ENCODE measurements at regions not wholly inside any gene's neighbourhood (a gene's known extent, or its start where the extent isn't known, plus 50 kb on each side); places are given as distances from the start of the nearest gene placed in this dataset.

GRCh38 chr7:41238851-41239331, 464.0 kb downstream of the INHBA start:
- no peaks in the 10 kb centered on the region for H3K4me1 Mint-ChIP-seq
- no peaks in the 10 kb centered on the region for H3K4me1 ChIP-seq (ENCODE audit: control insufficient read depth in 1 of 2, insufficient read depth in 2 of 2, low read length in 2 of 2)
- H3K79me2 ChIP-seq (ENCODE audit: insufficient read depth, low read length) = no peaks in the 10 kb centered on the region
- no peak overlapping the region for H2AFZ ChIP-seq (ENCODE audit: insufficient read depth, low read depth, low read length, poor library complexity, severe bottlenecking)
- no peak overlapping the region for H3K4me3 ChIP-seq (replicated peaks in 1 of 3; ENCODE audit: low read depth in 2 of 3, low read length in 3 of 3)
- no peak for DNase-seq
- no peak overlapping the region for H3K9ac ChIP-seq (ENCODE audit: insufficient read depth, low read length, poor library complexity, severe bottlenecking)
- TF ChIP-seq CTCF (IDR thresholded peaks at IDR 0.05) = no peak
- no peak overlapping the region for H3K27ac Mint-ChIP-seq
- no peaks in the 10 kb centered on the region for H3K9me3 ChIP-seq (replicated peaks in 1 of 2; ENCODE audit: control insufficient read depth in 1 of 2, insufficient read depth in 1 of 2, low read length in 2 of 2)
- H3K36me3 Mint-ChIP-seq = no peaks in the 10 kb centered on the region
- H3K4me3 Mint-ChIP-seq = no peak overlapping the region
- H3K27ac ChIP-seq (ENCODE audit: low read depth in 1 of 2, low read length in 2 of 2) = no peak overlapping the region
- H3K4me2 ChIP-seq (replicated peaks; ENCODE audit: extremely low read depth, low read length, poor library complexity, severe bottlenecking) = no peak overlapping the region
- intact Hi-C loops (cut with micrococcal nuclease) = no loop called here
- H3K9me3 Mint-ChIP-seq = peaks cover 0 to 4% (median 0%) of the 10 kb centered on the region in 7 donors
- no peaks in the 10 kb centered on the region for H4K20me1 ChIP-seq (ENCODE audit: insufficient read depth, low read length)
- no peaks in the 10 kb centered on the region for H3K36me3 ChIP-seq (replicated peaks in 1 of 2; ENCODE audit: control insufficient read depth in 1 of 2, insufficient read depth in 2 of 2, low read length in 2 of 2)
- H3K27me3 Mint-ChIP-seq (ENCODE audit: low read depth in 3 of 3) = no peaks in the 10 kb centered on the region
- H3K27me3 ChIP-seq (ENCODE audit: control insufficient read depth in 2 of 2, insufficient read depth in 2 of 2, low read length in 2 of 2) = no peaks in the 10 kb centered on the region
- no CpG with 5 or more reads among the region's 1 CpG for WGBS (ENCODE audit: insufficient coverage)

GRCh38 chr7:41237956-41238355, 464.9 kb downstream of the INHBA start:
- Histone ChIP-seq H3K4me1 (ENCODE audit: control insufficient read depth in 1 of 2, insufficient read depth in 2 of 2, low read length in 2 of 2) (no peaks in the 10 kb centered on the region), H3K79me2 (ENCODE audit: insufficient read depth, low read length) (no peaks in the 10 kb centered on the region), H4K20me1 (ENCODE audit: insufficient read depth, low read length) (no peaks in the 10 kb centered on the region), H3K4me3 (replicated peaks in 1 of 3; ENCODE audit: low read depth in 2 of 3, low read length in 3 of 3) (no peak overlapping the region), H3K9ac (ENCODE audit: insufficient read depth, low read length, poor library complexity, severe bottlenecking) (no peak overlapping the region), H3K9me3 (replicated peaks in 1 of 2; ENCODE audit: control insufficient read depth in 1 of 2, insufficient read depth in 1 of 2, low read length in 2 of 2) (no peaks in the 10 kb centered on the region), H3K27me3 (ENCODE audit: control insufficient read depth in 2 of 2, insufficient read depth in 2 of 2, low read length in 2 of 2) (no peaks in the 10 kb centered on the region), H3K36me3 (replicated peaks in 1 of 2; ENCODE audit: control insufficient read depth in 1 of 2, insufficient read depth in 2 of 2, low read length in 2 of 2) (no peaks in the 10 kb centered on the region), H3K4me2 (replicated peaks; ENCODE audit: extremely low read depth, low read length, poor library complexity, severe bottlenecking) (no peak overlapping the region), H2AFZ (ENCODE audit: insufficient read depth, low read depth, low read length, poor library complexity, severe bottlenecking) (no peak overlapping the region), H3K27ac (ENCODE audit: low read depth in 1 of 2, low read length in 2 of 2) (no peak overlapping the region)
- intact Hi-C loops (cut with micrococcal nuclease) = no loop called here
- H3K9me3 Mint-ChIP-seq = peaks cover 0 to 4% (median 0%) of the 10 kb centered on the region in 7 donors
- no peak for TF ChIP-seq CTCF (IDR thresholded peaks at IDR 0.05)
- no peaks in the 10 kb centered on the region for H3K36me3 Mint-ChIP-seq
- no CpG with 5 or more reads among the region's 4 CpGs for WGBS (ENCODE audit: insufficient coverage)
- H3K27ac Mint-ChIP-seq = no peak overlapping the region
- no peaks in the 10 kb centered on the region for H3K4me1 Mint-ChIP-seq
- no peak overlapping the region for H3K4me3 Mint-ChIP-seq
- no peaks in the 10 kb centered on the region for H3K27me3 Mint-ChIP-seq (ENCODE audit: low read depth in 3 of 3)
- DNase-seq = no peak

All from CD14-positive monocyte (primary cell).